COR-L47 (cell line): ENCODE measurements at regions not wholly inside any gene's neighbourhood (a gene's known extent, or its start where the extent isn't known, plus 50 kb on each side); places are given as distances from the start of the nearest gene placed in this dataset.
"Not testable (repeated sequence)": the region's sequence is repeated elsewhere in the genome, so short reads cannot be mapped to it uniquely, and the experiment has no call there.

Experiments used
- DNase-seq: peaks from one replicate; lab custom pipeline; 2025; lab: John Stamatoyannopoulos, UW

- no peak for DNase-seq
These were observed 125.8 kb upstream of the SGCD start for GRCh38 chr5:156200938-156201787.

GRCh38 chr5:156201788-156202403 is 125.1 kb upstream of the SGCD start:
- no peak for DNase-seq

GRCh38 chr5:156208271-156208670 is 118.7 kb upstream of the SGCD start:
- DNase-seq = no peak

GRCh38 chr5:156218367-156219158 is 108.4 kb upstream of the SGCD start:
- no peak for DNase-seq

- no peak for DNase-seq
These were observed 107.4 kb upstream of the SGCD start for GRCh38 chr5:156219483-156220005.

GRCh38 chr5:156221816-156222215 is 105.1 kb upstream of the SGCD start:
- DNase-seq = no peak

- DNase-seq = no peak
These were observed 103.4 kb upstream of the SGCD start for GRCh38 chr5:156223547-156223946.

GRCh38 chr5:156226485-156226884 is 100.5 kb upstream of the SGCD start:
- DNase-seq = not testable (repeated sequence)

GRCh38 chr5:156230887-156231286 is 96.1 kb upstream of the SGCD start:
- DNase-seq = no peak

GRCh38 chr5:156232251-156232869 is 94.6 kb upstream of the SGCD start:
- no peak for DNase-seq

GRCh38 chr5:156237361-156237760 is 89.6 kb upstream of the SGCD start:
- DNase-seq = no peak

- no peak for DNase-seq
These were observed 87.2 kb upstream of the SGCD start for GRCh38 chr5:156239800-156240199.

- DNase-seq = no peak
These were observed 86.5 kb upstream of the SGCD start for GRCh38 chr5:156240414-156240813.

GRCh38 chr5:156241266-156241665 is 85.7 kb upstream of the SGCD start:
- DNase-seq = no peak

GRCh38 chr5:156245895-156246294 is 81.1 kb upstream of the SGCD start:
- no peak for DNase-seq

GRCh38 chr5:156251076-156251475 is 75.9 kb upstream of the SGCD start:
- no peak for DNase-seq

- DNase-seq = no peak
These were observed 73.8 kb upstream of the SGCD start for GRCh38 chr5:156253130-156253529.

GRCh38 chr5:156254196-156254595 is 72.8 kb upstream of the SGCD start:
- DNase-seq = no peak

- DNase-seq = no peak
These were observed 70.3 kb upstream of the SGCD start for GRCh38 chr5:156256642-156257041.

GRCh38 chr5:156258934-156259333 is 68.0 kb upstream of the SGCD start:
- no peak for DNase-seq

- DNase-seq = no peak
These were observed 67.3 kb upstream of the SGCD start for GRCh38 chr5:156259618-156260017.
